CD4-positive, alpha-beta T cell treated with Interleukin-15 for 4 hours (primary cell): ENCODE measurements at regions not wholly inside any gene's neighbourhood (a gene's known extent, or its start where the extent isn't known, plus 50 kb on each side); places are given as distances from the start of the nearest gene placed in this dataset.

Experiments
- DNase-seq: peaks from one replicate; pipeline ENCODE4 v3.0.0-alpha.2; 2020; ENCODE audit warnings: low spot score

DNA sequence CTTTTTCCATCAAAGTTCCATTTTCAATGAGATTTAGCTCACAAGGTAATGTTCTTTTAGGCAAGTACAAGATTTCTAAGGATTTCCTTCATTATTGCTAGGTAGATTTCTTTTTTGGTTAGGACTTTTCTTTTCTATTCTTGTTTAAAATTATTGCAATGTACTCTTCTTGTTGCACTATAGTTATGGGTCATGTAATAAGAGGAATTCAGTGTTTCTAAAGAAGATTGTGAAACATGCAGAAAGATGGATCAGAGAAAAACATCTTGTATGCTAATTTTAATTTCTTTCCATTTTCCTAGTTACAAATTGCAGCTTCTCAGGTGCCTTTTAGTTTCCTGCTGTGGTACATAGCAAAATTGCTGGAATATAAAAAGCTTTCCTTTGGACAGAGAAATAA lies 56.1 kb downstream of the BTG1 start:
- DNase-seq = no peak

DNA sequence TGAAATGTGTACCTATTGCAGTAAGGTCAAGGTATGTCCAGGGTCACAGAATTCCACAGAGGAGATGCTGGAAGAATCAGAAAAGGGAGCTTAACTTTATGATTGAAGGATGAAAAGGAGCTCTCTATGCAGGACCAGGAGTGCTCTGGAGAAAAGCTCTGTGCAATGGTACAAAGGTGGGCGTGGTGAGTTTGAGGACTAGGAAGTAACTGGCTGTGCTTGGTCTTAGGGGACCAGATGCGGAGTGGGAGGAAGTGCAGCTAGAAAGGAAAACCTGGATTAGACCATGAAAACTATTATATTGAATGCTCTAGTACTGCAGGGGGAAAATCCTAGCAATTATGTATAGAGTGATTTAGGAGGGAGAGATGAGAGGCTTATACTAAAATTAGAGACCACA lies 56.8 kb downstream of the BTG1 start:
- no peak for DNase-seq

DNA sequence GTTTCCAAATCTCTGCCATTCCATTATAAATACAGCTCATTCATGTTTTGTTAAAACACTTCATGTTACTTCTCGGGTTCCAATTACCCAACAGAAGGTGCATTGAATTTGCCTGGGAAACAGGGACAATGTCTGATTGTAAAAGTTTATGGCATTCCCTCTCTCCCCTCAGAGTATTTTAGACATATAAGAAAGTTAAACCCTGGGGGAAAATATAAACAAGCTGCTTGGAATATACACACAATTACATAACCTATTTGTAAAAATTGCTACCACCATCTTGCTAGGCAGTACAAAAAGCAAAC lies 60.0 kb downstream of the BTG1 start:
- DNase-seq = no peak

DNA sequence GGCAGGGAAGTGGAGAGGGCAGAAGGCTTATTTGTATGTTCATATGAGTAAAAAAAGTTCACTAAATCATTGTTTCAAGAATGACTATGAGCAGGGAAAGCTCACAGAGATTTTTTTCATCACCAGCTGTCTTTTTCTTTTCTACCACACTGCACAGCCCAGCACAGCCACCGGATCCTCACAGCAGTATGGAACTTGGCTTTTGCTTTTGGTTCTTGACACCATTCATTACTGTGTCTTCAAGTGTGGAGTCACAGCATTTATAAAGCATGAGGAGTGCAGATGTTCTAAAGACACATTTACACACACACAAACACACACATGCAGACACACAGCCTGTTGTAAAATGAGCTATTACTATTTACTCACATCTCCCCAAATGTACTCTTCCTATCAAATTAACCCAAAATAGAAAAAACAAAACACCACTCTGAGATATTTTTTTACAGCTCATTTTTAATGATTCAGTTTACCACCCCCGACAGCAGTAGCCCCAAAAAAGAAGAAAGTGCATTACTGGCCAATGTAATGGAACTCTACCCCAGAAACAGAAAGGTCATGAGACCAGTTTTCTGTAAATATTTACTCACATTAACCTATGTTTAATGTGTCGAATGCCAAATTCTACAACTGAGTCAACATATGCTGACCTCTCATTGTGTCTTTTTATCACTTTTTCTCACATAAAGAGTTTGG lies 60.5 kb downstream of the BTG1 start:
- no peak for DNase-seq

DNA sequence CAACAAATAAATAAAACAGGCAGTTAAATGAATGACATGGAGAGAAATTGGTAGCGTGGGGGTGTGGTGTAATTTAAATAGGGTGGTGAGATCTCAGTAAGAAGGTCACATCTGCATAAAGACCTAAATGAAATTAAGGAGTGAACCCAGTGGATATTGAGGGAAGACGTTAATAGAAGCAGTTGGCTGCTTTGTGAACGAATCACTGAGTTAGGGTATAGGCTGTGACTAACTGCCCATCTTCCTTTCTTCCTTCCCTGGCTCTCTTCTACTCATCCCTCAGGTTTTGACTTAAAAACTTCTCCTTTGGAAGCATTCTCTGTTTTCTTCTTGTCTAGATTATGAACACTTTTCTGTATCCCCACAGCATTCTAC lies 64.7 kb downstream of the BTG1 start:
- DNase-seq = no peak

DNA sequence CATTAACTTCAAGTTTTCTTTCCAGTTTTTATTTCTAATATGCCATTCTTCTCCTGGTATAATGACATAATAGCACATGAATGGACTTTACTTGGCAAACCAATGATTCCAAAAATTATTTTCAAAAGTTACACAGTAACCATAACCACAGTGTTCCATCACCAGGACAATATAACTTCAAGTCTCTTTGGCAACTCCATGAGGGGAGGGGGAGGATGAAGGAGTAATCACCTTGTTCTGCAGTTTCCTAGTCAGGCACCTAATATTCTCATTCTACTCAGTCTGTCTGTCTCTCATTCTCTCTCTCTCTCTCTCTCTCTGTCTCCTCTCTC lies 66.6 kb downstream of the BTG1 start:
- no peak for DNase-seq

DNA sequence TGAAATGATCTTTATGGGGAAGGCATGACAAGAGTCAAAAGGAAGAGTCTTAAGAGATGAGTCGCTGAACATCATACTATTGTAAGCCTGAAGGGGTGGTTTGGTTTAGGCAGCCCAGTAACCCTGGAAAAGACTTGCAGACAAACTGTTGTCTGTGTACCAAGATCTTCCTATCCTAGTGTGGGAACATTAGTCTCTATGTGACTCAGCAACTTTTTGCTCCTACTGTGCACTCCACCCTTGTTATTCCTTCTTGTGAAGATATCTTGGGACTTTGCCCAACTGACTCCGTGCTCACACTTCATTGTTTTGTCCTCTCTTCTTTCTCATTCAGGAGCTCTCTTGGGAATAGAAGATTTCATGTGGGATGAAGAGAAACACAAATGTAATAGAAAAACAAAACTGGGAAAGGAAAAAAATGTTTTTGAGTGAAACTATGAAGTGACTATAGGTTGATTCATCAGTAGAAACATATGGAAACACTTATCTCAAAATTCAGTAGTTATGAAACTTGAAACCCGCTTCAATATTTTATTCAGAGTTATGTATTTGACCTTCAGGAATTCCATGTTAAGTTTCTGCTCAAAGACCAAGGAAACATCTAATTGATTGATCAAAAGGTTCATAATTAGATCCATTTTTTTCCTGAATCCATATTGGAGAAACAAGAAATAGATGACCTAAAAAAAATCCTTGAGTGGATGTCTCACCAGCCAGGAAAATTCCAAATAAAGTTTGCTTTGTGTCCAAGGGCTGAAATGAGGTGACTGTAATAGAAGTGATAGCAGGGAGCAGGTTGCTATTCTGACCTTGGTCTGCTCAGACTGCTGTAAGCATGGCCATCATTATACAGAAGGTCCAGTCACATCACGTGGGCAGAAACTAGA lies 67.2 kb downstream of the BTG1 start:
- DNase-seq = no peak

DNA sequence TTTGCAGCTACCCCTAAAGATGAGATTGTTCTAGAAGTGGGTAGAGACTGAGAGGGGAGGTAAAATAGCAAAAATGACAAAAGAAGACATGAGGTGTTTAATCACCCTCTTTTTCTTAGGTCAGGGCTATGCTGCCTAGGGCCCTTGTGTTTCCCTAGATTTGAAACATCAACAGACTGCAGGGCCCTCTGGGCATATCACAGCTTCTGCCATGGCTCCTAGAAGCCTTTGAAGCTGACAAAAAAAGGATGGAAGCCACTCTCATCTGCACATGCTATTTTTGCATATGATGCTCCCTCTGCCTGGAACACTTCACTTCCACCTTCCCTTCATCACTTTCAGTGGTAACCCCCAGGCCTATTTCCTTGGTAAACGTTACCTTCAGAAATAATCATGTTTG lies 68.1 kb downstream of the BTG1 start:
- no peak for DNase-seq

DNA sequence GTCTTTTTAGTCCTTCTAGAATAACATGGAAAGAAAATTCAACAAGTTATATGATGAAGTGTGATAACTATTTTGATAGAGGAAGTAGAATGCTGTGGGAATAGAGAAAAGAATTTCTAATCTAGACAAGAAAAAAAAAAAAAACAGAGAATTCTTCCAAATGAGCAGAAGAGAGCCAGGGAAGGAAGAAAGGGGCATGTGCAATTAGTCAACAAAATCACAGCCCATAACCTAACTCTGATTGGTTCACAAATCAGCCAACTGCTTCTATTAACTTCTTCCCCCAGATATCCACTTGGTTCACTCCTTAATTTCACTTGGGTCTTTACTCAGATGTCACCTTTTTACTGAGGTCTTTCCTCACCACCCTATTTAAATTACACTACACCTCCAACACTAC lies 69.5 kb downstream of the BTG1 start:
- no peak for DNase-seq

DNA sequence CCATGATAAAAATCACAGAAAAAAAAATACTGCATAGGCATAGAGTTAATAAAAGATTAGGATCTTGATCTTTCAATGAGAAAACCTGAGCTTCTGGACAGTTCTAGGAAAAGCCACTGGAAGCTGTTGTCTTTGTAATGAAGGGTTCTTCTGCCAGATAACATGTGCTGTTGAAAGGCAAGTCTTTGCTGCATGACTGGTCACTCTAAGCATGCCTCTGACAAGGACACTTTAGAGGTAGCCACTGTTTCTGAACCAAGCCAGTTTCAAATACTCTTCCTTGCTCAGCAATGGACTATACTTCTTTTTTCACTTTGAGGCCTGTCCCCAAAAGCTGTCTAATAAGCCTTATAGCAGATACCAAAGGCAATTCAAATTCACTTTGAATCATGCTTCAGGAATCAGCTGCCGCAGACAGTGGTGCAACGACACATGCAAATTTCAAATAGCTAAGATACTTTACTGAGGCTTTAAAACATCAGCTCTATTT lies 70.2 kb downstream of the BTG1 start:
- DNase-seq = no peak

DNA sequence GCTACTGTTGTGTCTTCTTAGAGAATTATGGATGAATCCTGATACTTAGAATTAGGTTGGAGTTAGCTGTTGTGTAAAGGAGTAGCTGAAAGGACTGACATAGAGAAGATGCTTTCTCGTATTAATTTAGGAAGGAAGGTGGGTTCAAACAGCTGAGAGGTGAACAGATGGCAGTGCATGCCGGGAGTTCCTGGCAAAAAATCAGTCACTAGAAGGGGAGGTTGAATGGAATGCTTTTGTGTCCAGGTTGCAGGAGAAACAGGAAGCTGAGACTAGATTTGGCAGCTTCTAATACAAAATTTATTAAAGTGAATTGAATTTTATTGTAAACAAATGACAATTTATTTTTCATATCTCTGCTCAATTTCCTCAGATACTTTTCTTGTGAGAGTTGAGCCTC lies 70.8 kb downstream of the BTG1 start:
- no peak for DNase-seq

DNA sequence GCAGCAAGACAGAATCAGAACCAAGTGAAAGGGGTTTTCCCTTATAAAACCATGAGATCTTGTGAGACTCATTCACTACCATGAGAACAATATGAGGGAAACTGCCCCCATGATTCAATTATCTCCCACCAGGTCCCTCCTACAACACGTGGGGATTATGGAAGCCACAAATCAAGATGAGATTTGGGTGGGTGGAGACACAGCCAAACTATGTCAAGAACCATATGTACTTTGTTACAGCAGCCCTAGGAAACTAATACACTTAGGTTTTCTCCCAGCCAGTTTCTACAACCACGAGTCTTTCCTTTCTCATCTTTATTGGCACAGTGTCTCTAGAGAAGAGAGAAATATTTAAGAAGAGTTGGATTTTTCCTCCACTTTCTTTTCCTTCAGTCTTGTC lies 72.6 kb downstream of the BTG1 start:
- no peak for DNase-seq

DNA sequence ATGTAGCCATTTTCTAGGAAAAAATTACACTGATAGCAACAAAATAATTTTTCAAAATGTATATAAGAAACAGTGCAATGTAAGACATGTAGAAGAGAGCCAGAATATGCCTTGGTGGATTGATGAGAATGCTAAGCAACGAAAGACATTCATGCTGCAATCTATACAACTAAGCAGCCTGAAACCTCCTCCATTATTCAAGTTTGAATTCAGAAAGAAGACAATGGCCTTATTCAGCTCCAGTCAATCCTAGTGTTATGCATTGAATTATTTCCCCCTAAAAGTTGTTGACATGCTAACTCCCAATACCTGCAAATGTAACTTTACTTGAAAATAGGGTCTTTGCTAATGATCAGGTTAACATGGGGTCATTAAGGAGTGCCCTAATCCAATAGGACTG lies 73.5 kb downstream of the BTG1 start:
- DNase-seq = no peak

DNA sequence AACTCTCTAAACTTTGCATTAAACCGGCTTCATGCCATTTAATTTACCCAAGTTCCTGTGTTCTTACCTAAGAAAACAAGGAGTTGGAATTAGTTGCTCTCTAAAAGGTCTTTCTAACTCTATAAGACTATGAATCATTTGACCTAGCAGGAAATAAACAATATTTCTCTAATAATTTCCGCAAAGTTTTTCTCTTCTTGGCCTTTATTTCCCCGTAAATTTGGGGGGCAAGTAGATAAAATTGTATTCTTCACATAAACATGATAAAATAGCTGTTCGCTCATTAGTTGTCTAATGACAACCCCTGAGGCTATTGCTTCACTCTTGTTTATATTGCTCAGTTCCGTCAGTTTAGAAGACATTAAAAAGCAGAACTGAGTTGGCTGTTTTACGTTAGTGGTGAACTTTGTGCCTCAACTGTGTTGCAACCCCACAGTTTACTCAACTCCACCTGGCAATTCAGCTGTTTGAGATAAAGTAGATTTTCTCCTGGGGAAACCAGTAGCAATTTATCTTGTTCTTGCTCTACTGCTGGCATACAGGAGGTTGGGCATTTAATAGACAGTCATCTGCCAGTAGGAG lies 74.7 kb downstream of the BTG1 start:
- no peak for DNase-seq

DNA sequence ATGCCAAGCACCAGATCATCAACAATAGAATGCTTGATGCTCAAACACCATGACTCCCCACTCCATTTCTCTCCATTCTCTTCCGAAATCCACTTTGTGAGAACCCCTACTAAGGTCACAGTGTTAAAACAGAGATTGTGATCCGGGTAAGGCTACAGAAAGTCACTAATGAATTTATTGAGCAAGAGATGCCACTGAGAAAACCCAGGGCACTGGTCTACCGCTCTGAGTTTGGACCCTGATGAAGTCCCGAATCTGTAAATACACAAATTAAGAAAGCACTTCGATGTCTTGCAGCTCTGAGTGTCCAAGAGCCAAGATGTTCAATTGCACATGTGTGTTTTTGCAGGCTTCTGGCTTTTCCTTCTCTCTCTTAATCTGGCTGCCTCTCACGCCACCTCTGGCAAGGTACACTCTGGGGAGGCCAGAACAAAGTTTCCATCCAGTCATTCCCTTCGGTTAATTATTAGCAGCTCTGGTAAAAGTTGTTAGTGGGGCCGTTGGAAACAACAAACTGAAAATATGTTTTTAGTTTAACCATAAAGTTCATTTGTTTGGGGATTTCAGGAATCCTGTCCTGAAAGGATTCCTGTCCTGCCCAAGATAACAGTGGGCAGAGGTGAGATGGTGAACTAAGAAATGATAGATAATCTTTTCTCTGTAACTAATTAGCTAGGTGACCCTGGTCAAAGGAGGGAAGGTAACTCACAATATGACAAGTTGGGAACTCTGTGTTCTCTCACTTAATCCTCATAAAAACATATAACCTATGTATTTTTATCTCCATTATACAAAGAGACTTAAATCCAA lies 75.4 kb downstream of the BTG1 start:
- DNase-seq = no peak

DNA sequence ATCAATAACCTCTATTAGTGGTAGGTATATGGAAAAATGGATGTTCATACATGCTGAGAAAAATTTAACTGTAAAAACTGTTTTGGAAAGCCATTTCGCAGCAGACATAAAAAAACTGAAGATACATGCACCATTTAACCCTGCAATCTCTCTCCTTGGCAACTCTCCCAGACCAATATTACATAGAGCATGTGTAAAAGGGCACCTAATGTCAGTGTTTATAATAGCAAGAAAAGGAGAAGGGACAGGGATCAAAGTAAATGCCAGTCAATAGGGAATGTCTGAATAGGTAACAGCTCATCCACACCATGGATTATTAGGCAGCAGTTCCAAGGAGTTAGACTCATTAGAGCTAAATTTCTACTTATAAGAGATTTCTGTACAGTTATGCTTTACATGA lies 77.2 kb downstream of the BTG1 start:
- DNase-seq = no peak

DNA sequence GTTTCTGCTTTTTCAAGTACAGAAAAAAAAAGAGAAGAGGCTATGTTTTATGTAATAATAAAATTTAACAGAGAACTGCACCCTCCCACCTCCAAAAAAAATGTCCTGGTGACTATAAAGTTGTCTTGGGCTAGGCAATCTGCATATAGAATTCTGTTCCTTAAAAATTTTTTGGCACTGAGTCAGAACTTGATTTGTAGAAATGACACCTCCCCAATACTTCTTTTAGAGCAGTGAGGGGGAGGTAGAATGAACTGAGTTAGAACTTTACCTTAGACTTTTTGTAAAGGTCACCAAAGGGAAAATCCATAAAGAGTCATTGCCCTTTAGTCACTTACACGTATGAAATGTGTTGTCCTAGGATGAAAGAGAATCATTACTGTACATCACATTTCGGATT lies 80.0 kb downstream of the BTG1 start:
- DNase-seq = peak; percentile 29

DNA sequence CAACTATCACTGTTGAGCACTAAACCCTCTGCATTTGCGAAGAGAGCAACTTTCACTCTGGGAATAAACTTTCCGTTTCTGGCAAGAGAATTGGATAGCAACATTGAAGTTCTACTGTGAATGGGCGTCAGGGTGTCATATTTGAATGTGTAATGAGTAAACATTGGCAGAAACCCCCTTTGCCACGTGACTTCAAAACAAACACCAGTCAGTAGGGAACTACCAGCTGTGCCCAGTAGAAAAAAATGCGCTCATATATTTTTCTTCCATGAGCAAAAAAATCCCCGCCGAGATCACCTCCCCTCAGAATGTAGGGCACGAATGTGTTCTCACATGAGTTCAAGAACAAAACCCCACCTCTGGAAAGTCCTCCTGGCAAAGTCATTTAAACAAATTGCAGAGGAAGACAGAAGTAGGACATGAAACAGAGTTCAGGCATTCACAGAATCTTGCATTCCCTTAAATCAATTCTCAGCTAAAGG lies 80.6 kb downstream of the BTG1 start:
- peak; percentile 67 for DNase-seq

DNA sequence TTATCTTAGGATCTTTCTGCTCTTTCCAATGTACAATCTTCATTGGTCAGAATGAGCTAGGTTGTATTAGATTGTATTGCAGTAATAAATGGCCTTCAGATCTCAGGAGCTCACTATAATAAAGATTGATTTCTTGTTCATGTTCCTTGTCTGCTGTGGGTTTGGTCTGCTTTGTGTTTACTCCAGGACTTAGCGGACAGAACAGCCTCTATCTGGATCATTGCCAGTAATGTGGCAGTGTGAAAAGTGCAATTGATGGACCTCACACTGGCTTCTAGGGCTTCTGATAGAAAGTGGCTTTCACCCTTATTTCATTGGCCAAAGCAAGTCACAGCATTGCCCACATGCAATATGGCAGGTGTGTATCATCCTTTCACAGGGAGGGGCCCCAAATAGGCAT lies 81.2 kb downstream of the BTG1 start:
- DNase-seq = no peak

DNA sequence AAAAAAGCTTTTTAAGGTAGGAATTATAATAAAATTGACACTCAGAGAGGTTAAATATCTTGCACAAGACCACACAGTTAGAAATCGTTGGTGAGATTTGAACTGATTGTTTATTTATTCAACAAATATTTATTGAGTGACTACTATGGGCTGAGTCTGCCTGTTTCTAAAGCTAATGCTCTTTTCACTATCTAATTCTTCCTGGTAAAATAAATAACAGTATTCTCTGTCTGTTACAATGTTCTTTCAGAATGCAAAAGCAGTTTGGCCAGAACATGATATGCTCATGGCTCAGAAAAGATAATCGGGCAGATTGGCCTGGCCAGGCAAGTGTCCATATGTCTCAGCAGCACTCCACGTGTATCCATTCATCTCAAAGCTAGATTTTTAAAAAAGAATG lies 82.0 kb downstream of the BTG1 start:
- no peak for DNase-seq

DNA sequence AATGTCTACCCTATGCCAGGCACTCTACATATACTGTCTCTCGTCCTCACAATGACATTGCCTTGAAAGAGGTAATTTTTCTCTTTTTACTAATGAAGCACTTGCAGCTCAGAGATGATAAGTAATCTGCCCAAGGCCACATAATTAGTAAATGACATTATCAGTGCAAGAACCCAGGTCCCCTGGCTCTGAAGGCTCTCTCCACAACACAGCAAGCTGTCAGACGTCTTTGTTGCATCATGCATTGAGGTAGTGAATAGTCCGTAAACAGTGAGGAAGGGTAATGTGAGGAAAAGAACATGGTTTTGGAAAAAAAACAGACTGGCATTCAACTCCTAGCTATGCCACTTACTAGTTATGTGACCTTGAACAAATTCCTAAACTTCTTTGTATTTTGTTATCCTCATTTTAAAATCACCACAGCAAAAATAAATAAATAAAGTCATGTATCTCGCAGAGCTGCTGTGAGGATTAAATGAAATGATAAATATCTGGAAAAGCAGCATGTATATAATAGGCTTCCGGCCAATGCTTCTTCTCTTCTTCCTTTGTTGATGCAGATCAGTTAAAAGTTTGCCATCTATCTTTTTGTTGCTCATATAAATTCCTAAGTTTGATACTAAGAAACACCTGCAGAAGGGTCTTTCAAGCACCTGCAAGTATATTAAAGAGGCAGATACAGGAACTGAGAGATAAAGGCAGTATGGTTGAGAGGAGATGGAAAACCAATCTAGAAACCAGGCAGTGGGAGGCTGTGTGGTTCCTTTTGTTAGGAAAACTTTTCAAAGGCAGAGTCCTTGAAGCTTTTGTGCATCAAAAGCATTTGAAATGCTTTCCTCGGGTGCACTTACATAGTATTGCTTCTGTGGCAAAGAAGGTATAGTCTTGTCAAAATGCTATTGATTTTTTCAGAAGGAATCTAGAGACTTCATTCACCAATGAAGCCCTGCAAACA lies 82.8 kb downstream of the BTG1 start:
- no peak for DNase-seq
